ENCODE measurements at regions not wholly inside any gene's neighbourhood (a gene's known extent, or its start where the extent isn't known, plus 50 kb on each side); places are given as distances from the start of the nearest gene placed in this dataset.

DNA sequence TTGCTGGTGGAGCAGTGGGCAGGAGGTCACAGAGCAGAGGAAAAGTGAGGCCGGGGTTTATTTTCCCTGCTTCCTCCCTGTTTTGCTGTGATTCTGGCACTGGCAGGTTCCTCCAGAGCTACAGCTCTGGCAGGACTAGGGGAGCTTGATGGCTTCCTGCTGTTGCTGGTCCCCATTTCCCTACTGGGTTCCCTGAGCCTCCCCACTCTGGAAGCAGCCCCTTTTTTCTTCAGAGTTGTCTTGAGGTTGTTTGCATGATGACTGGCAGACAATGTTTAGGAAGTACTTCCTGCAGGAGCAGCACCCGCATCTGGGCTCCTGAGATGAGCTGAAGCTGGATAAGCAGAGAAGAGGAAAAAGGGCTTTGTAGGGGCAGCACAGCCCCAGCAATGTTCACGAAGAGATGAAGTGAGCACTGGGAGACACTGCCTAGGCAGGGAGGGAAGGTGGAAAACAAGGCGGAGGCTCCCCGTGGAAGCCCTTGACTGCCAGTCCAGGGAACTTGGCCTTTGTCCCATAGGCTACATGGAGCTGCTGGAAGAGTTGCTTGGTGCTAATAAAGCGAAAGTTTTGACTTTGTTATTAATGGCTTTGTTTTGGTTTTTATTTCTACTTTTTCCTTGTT is 126.9 kb downstream of the SLC38A6 start:
- no peak for DNase-seq (ENCODE audit: low spot score)

- peak; percentile 54 for DNase-seq (ENCODE audit: low spot score)
Measured at GRCh38 chr14:61106959-61107641, 126.1 kb downstream of the SLC38A6 start.

- DNase-seq (ENCODE audit: low spot score), result no peak
Measured at GRCh38 chr14:61106271-61106958, 125.4 kb downstream of the SLC38A6 start.

DNA sequence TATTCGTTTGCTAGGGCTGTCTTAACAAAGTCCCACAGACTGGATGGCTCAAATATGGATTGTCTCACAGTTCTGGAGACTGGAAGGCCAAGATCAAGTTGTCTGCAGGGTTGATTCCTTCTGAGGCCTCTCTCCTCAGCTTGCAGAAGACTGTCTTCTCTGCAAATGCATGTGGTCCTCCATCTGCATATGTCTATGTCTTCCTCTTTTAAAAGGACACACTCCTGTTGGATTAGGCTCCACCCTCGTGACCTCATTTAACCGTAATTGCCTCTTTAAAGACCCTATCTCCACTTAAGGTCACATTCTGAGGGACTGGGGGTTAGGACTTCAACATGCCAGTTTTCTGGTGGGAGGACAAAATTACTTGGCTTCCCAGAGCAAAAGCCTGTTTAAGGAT is 123.3 kb downstream of the SLC38A6 start:
- DNase-seq (ENCODE audit: low spot score), result no peak

DNA sequence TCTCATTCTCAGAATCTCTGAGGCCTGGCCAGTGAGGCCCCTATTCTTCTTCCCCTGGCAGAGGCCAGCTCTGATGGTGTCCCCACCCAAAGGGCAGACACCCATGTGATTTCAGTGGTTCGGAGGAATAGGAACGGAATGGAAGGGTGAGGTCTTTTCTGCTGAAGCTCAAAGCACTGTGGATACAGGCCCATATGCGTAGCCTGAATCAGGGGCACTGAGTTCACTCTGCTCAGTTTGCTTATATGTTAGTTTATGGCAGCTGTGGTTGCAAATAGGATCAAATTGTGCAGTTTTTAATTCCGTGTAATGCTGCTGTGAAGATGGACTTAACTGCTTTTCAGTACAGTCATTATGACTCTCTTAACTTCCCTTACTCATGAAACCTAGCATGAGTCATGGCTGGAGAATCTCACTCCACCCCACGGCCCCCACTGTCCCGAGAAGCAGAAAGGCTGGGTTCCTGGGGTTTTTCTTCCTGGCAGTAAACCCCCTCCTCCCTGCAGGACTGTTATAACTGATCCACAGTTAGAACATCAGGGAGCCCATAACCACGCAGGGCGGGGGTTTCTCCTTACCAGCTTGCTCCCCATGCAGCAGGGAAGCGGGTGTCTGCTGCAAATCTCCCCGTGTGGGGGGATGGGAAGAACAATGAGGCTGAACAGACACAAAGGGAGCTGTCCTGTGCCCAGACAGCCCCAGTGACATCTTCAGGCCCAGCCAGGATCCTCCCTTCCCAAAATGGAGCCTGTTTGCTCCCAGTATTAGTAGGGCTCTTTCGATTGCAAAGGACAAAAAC is 122.7 kb downstream of the SLC38A6 start:
- peak; percentile 93 for DNase-seq (ENCODE audit: low spot score)

DNA sequence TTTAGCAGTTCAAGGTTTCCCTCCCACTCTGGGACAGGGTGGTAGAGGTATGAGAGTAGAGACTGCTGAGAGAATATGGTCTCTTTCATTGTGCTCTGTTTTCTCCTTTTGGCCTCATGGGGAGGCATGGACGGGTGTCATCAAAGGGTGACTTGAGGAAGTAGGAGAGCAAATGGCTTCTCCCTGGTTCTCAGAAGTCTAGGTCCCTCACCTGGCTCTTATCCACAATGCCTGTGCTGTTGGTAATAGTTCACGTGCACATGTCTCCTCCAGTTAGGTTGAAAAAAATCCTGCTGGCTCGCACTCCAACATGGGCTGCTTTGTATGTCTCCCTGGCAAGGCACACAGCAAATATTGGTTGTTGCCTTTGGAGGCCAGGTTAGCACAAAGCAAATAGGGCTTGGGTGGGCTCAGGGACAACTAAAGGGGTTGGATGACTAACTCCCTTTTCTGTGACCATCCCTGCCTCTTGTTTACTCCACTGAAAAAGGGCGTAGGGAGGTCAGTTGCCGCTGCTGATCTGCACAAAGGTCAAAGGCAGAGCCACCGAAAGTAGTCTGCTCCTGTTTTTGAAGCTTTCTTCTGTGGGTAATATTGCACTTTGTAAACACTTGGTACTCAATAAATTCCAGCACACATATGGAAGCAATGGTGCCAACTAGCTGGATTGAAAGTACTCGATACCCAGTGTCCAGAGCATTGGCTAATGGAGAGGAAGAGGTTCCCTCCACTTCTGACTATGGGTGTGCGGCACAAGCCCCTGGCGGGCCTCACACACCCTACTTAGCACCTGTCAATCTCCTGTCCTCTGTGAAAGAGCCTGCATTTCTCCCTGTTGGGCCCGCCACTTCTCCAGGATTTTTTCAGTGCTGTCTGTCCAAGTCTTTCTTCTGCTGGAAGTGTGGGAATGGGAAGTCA is 121.8 kb downstream of the SLC38A6 start:
- no peak for DNase-seq (ENCODE audit: low spot score)
